H1 (cell line): ENCODE measurements at regions not wholly inside any gene's neighbourhood (a gene's known extent, or its start where the extent isn't known, plus 50 kb on each side); places are given as distances from the start of the nearest gene placed in this dataset.

ENCODE experiments used
- CTCF ChIA-PET: fragments of 300-600 bp; sonication (Branson Sonifier 250); formaldehyde crosslinking; loops from one replicate; lab custom pipeline; 2021; ENCODE audit not compliant: partially characterized antibody; lab: Charles Lee
- POLR2A ChIA-PET: fragments of 300-600 bp; sonication (Branson Sonifier 250); formaldehyde crosslinking; loops from one replicate; lab custom pipeline; 2021; ENCODE audit warnings: inconsistent platforms; ENCODE audit not compliant: partially characterized antibody; lab: Charles Lee
- DNase-seq, 2 experiments: peaks; one replicate each; pipeline versions ENCODE4 v3.0.0 to v3.0.0-alpha.2; 2010 to 2022; ENCODE audit warnings: low spot score in 2 of 2, low read depth in 1 of 2, mixed read lengths in 1 of 2
- FAIRE-seq: peaks from 2 replicates; lab custom pipeline; 2011; peaks lifted over from hg19 to GRCh38; lab: Jason Lieb, UNC
- H2AFZ ChIP-seq: 2 replicates; pipeline ENCODE4 v1.8.1; 2012; ENCODE audit warnings: low read length, inconsistent platforms
- H2AK5ac ChIP-seq: 2 replicates; pipeline ENCODE4 v1.6.1; 2013; ENCODE audit warnings: low read depth, low read length
- H2BK120ac ChIP-seq: replicated peaks from 2 replicates; pipeline ENCODE3; 2013; ENCODE audit warnings: low read depth, low read length, inconsistent platforms
- H2BK12ac ChIP-seq: 2 replicates; pipeline ENCODE4 v1.6.1; 2013; ENCODE audit warnings: low read depth, low read length
- H2BK15ac ChIP-seq: 2 replicates; pipeline ENCODE4 v1.6.1; 2013; ENCODE audit warnings: low read length
- H2BK20ac ChIP-seq: 2 replicates; pipeline ENCODE4 v1.6.1; 2013; ENCODE audit warnings: low read length
- H2BK5ac ChIP-seq: 2 replicates; pipeline ENCODE4 v1.6.1; 2013; ENCODE audit warnings: low read depth, low read length
- H3K14ac ChIP-seq: 2 replicates; pipeline ENCODE4 v1.6.1; 2013; ENCODE audit warnings: inconsistent platforms; ENCODE audit not compliant: insufficient read length
- H3K18ac ChIP-seq: 2 replicates; pipeline ENCODE4 v1.6.1; 2013; ENCODE audit warnings: low read length; ENCODE audit errors: extremely low read depth
- H3K23ac ChIP-seq: 2 replicates; pipeline ENCODE4 v1.6.1; 2013; ENCODE audit warnings: inconsistent platforms; ENCODE audit not compliant: insufficient read length
- H3K23me2 ChIP-seq: 2 replicates; pipeline ENCODE4 v1.6.1; 2013; ENCODE audit warnings: low read depth, low read length
- H3K27ac ChIP-seq: 2 replicates; pipeline ENCODE4 v1.6.1; 2011; ENCODE audit warnings: low read depth, low read length, inconsistent platforms
- H3K27me3 ChIP-seq, 4 experiments: replicated peaks in 1 of 4; 1 replicate in 1 of 4; 2 replicates in 3 of 4; pipeline versions ENCODE4 v1.6.1 to v1.8.1; 2011 to 2013; ENCODE audit warnings: low read length in 3 of 4, mild to moderate bottlenecking in 3 of 4, inconsistent platforms in 2 of 4, mixed read lengths in 2 of 4, moderate library complexity in 1 of 4; ENCODE audit not compliant: control insufficient read depth in 3 of 4, insufficient read depth in 3 of 4; ENCODE audit errors: extremely low read depth in 1 of 4
- H3K36me3 ChIP-seq, 4 experiments: 2 replicates each; pipeline versions ENCODE4 v1.6.1 to v1.8.1; 2011 to 2013; ENCODE audit warnings: mild to moderate bottlenecking in 4 of 4, low read length in 3 of 4, moderate library complexity in 2 of 4, control low read depth in 1 of 4, inconsistent platforms in 1 of 4; ENCODE audit not compliant: insufficient read depth in 4 of 4, control insufficient read depth in 2 of 4
- H3K4ac ChIP-seq: replicated peaks from 2 replicates; pipeline ENCODE3; 2013; ENCODE audit warnings: low read length, low read depth, mixed read lengths, inconsistent platforms; ENCODE audit not compliant: insufficient read length
- H3K4me1 ChIP-seq, 4 experiments: replicated peaks in 1 of 4; 1 replicate in 1 of 4; 2 replicates in 3 of 4; pipeline versions ENCODE4 v1.6.1 to v1.8.1; 2011 to 2013; ENCODE audit warnings: low read length in 3 of 4, inconsistent platforms in 2 of 4, mixed read lengths in 1 of 4; ENCODE audit not compliant: insufficient read depth in 4 of 4, control insufficient read depth in 3 of 4
- H3K4me2 ChIP-seq, 2 experiments: 2 replicates each; pipeline versions ENCODE4 v1.6.1 to v1.8.1; 2011 to 2013; ENCODE audit warnings: low read depth in 2 of 2, low read length in 2 of 2, control low read depth in 1 of 2, inconsistent platforms in 1 of 2, mild to moderate bottlenecking in 1 of 2; ENCODE audit not compliant: insufficient read depth in 1 of 2
- H3K4me3 ChIP-seq, 4 experiments: fragments of 200-600, 300-600 bp in 1 of 4; sonication (generic), shearing (Covaris generic), sonication (Bioruptor Twin) in 1 of 4; 2 replicates each; pipeline versions ENCODE4 v1.5.1 to v1.8.1; 2011 to 2016; ENCODE audit warnings: low read length in 4 of 4, low read depth in 3 of 4, control low read depth in 2 of 4, inconsistent platforms in 2 of 4, mild to moderate bottlenecking in 2 of 4, mixed read lengths in 1 of 4, moderate library complexity in 1 of 4; ENCODE audit not compliant: insufficient read depth in 2 of 4; ENCODE audit errors: extremely low read depth in 1 of 4
- H3K56ac ChIP-seq: replicated peaks from 2 replicates; pipeline ENCODE3; 2013; ENCODE audit warnings: low read depth, mild to moderate bottlenecking, mixed read lengths, low read length, inconsistent platforms; ENCODE audit not compliant: insufficient read length
- H3K79me1 ChIP-seq: 2 replicates; pipeline ENCODE4 v1.6.1; 2013; ENCODE audit warnings: low read depth, low read length, control low read depth
- H3K79me2 ChIP-seq, 2 experiments: 2 replicates each; pipeline versions ENCODE4 v1.6.1 to v1.8.1; 2012 to 2013; ENCODE audit warnings: low read length in 2 of 2, mild to moderate bottlenecking in 2 of 2, inconsistent platforms in 1 of 2; ENCODE audit not compliant: insufficient read depth in 2 of 2, control insufficient read depth in 1 of 2
- H3K9ac ChIP-seq, 4 experiments: replicated peaks in 1 of 4; 1 replicate in 1 of 4; 2 replicates in 3 of 4; pipeline versions ENCODE4 v1.6.1 to v1.8.1; 2011 to 2013; ENCODE audit warnings: low read depth in 3 of 4, low read length in 3 of 4, control low read depth in 2 of 4, mild to moderate bottlenecking in 2 of 4, moderate library complexity in 2 of 4, inconsistent platforms in 1 of 4; ENCODE audit errors: extremely low read depth in 1 of 4
- H3K9me3 ChIP-seq, 2 experiments: 2 replicates each; pipeline versions ENCODE4 v1.6.1 to v1.8.1; 2012 to 2013; ENCODE audit warnings: mild to moderate bottlenecking in 2 of 2, moderate library complexity in 2 of 2, control low read depth in 1 of 2, inconsistent platforms in 1 of 2, low read depth in 1 of 2, low read length in 1 of 2, mixed read lengths in 1 of 2; ENCODE audit not compliant: insufficient read depth in 2 of 2
- H4K20me1 ChIP-seq, 2 experiments: replicated peaks in 1 of 2; 2 replicates each; pipeline versions ENCODE3 to v1.8.1; 2011 to 2013; ENCODE audit warnings: inconsistent platforms in 2 of 2, low read length in 2 of 2, mild to moderate bottlenecking in 1 of 2; ENCODE audit not compliant: insufficient read depth in 2 of 2, control insufficient read depth in 1 of 2
- H4K5ac ChIP-seq: 2 replicates; pipeline ENCODE4 v1.6.1; 2013; ENCODE audit warnings: low read length, low read depth, mixed read lengths, inconsistent platforms; ENCODE audit not compliant: insufficient read length
- H4K8ac ChIP-seq: 2 replicates; pipeline ENCODE4 v1.8.0; 2013; ENCODE audit warnings: mild to moderate bottlenecking, moderate library complexity, low read length, inconsistent platforms; ENCODE audit not compliant: insufficient read depth; ENCODE audit errors: extremely low read depth
- H4K91ac ChIP-seq: replicated peaks from 2 replicates; pipeline ENCODE3; 2013; ENCODE audit warnings: low read length, mixed read lengths, inconsistent platforms; ENCODE audit not compliant: insufficient read length
- BCL11A ChIP-seq, 2 experiments: IDR thresholded peaks; one replicate each; pipeline ENCODE4 v1.6.1; 2011; ENCODE audit warnings: low read depth in 2 of 2, low read length in 2 of 2, mild to moderate bottlenecking in 2 of 2
- FOSL1 ChIP-seq: IDR thresholded peaks from 2 replicates; pipeline ENCODE4 v1.6.1; 2011; ENCODE audit warnings: mild to moderate bottlenecking, low read depth, low read length, moderate library complexity; ENCODE audit not compliant: insufficient read depth
- GTF2F1 ChIP-seq: IDR thresholded peaks from 2 replicates; pipeline ENCODE4 v1.6.1; 2012; ENCODE audit warnings: low read depth, low read length, improper control_type of control experiment, borderline replicate concordance
- HDAC6 ChIP-seq: IDR thresholded peaks from one replicate; pipeline ENCODE4 v1.7.1; 2012; ENCODE audit warnings: low read depth, mild to moderate bottlenecking, inconsistent platforms, low read length, moderate library complexity
- SAP30 ChIP-seq: fragments of 300-600 bp; sonication (generic); IDR thresholded peaks from 2 replicates; pipeline ENCODE4 v1.7.1; 2012; ENCODE audit warnings: low read length, moderate library complexity, mild to moderate bottlenecking, inconsistent platforms; ENCODE audit not compliant: insufficient read depth, insufficient replicate concordance
- SP2 ChIP-seq: IDR thresholded peaks from 2 replicates; pipeline ENCODE4 v1.6.1; 2012; ENCODE audit warnings: mild to moderate bottlenecking, low read length, inconsistent platforms
- SP4 ChIP-seq: IDR thresholded peaks from 2 replicates; pipeline ENCODE4 v1.6.1; 2012; ENCODE audit warnings: low read length, inconsistent platforms
- SUZ12 ChIP-seq: fragments of 200-600 bp; sonication (generic); IDR thresholded peaks from 2 replicates; pipeline ENCODE4 v1.6.1; 2012; ENCODE audit warnings: mild to moderate bottlenecking, inconsistent platforms, low read length, moderate library complexity, mixed read lengths
- TBP ChIP-seq: IDR thresholded peaks from 2 replicates; pipeline ENCODE4 v1.6.1; 2011; ENCODE audit warnings: low read depth, low read length, improper control_type of control experiment
- TCF12 ChIP-seq: IDR thresholded peaks from 2 replicates; pipeline ENCODE4 v1.6.1; 2011; ENCODE audit warnings: low read depth, mild to moderate bottlenecking, low read length
- USF2 ChIP-seq: IDR thresholded peaks from 2 replicates; pipeline ENCODE4 v1.6.1; 2011; ENCODE audit warnings: low read length, improper control_type of control experiment
- YY1 ChIP-seq: IDR thresholded peaks from 2 replicates; pipeline ENCODE4 v1.6.1; 2011; ENCODE audit warnings: low read depth, mild to moderate bottlenecking, low read length
- WGBS, 2 experiments: shearing (Covaris generic) in 1 of 2; methylation state at CpG; one replicate each; pipeline versions ENCODE4 v1.1.6 to v1.1.7; 2013 to 2015; ENCODE audit warnings: low lambda C conversion rate in 2 of 2, mixed read lengths in 2 of 2, inconsistent platforms in 1 of 2, low coverage in 1 of 2, missing lambda C conversion rate in 1 of 2; ENCODE audit not compliant: insufficient replicate concordance in 2 of 2, insufficient coverage in 1 of 2, insufficient read length in 1 of 2; ENCODE audit errors: extremely low coverage in 1 of 2, missing lambda C conversion rate in 1 of 2; 5-methylcytosine and 5-hydroxymethylcytosine counted together

- no peak overlapping the region for H2BK120ac ChIP-seq
- H4K8ac ChIP-seq: no peak overlapping the region
- no peak overlapping the region for H2BK12ac ChIP-seq
- no peak overlapping the region for H2AK5ac ChIP-seq
- no peak overlapping the region for H2BK15ac ChIP-seq
- H3K18ac ChIP-seq: no peak overlapping the region
- no peak for DNase-seq
- H2BK5ac ChIP-seq: no peak overlapping the region
- ChIA-PET POLR2A (no interaction called here), CTCF (interaction anchor here (1.4 to 1.6 kb wide), 2 partner anchors 18 to 19 kb away, joined by 3 to 4 read pairs; no protein-coding TSS in a partner anchor)
- H4K91ac ChIP-seq: no peak overlapping the region
- no peaks in the 10 kb centered on the region for H3K79me2 ChIP-seq
- H3K27ac ChIP-seq: no peak overlapping the region
- H2AFZ ChIP-seq: no peak overlapping the region
- no peak overlapping the region for H3K4ac ChIP-seq
- no peak overlapping the region for H4K5ac ChIP-seq
- H3K79me1 ChIP-seq: no peaks in the 10 kb centered on the region
- no peaks in the 10 kb centered on the region for H3K36me3 ChIP-seq
- H3K4me2 ChIP-seq: no peak overlapping the region
- H4K20me1 ChIP-seq: no peaks in the 10 kb centered on the region
- no peaks in the 10 kb centered on the region for H3K23me2 ChIP-seq
- H3K4me1 ChIP-seq: no peaks in the 10 kb centered on the region
- TF ChIP-seq SAP30 (no peak), TBP (no peak), SUZ12 (no peak), TCF12 (no peak), SP4 (no peak), HDAC6 (no peak), YY1 (no peak), SP2 (no peak), BCL11A (IDR thresholded peaks at IDR 0.05; ENCODE audit: low read depth in 2 of 2, low read length in 2 of 2) (no peak), USF2 (no peak), FOSL1 (no peak), GTF2F1 (no peak)
- no peaks in the 10 kb centered on the region for H3K27me3 ChIP-seq
- no peak overlapping the region for H3K4me3 ChIP-seq
- H2BK20ac ChIP-seq: no peak overlapping the region
- H3K9me3 ChIP-seq: peaks cover 0 to 7% of the 10 kb centered on the region in 2 experiments; a peak in 1 of 4 replicates
- H3K9ac ChIP-seq: no peak overlapping the region
- no peak overlapping the region for H3K56ac ChIP-seq
- 92% methylated on average over 6 of the region's 6 CpGs; no CpG with 5 or more reads in 1 of the 2 experiments for WGBS, 2 experiments
- H3K23ac ChIP-seq: no peak overlapping the region
- H3K14ac ChIP-seq: no peak overlapping the region
- no peak for FAIRE-seq
Observed at GRCh38 chr5:81819556-81820317, 68.8 kb upstream of the SSBP2 start.
